BLaER1 treated with 17β-estradiol and CSF1 and Interleukin-3, amounts not matched to agents 10 nM and 100 nM (cell line): ENCODE measurements at regions not wholly inside any gene's neighbourhood (a gene's known extent, or its start where the extent isn't known, plus 50 kb on each side); places are given as distances from the start of the nearest gene placed in this dataset.

Source experiments
- H3K27ac ChIP-seq, 11 experiments: shearing (Covaris generic); formaldehyde crosslinking; 2 replicates each; pipeline ENCODE4 v1.8.1; 2022
- H3K27me3 ChIP-seq, 11 experiments: shearing (Covaris generic); formaldehyde crosslinking; 2 replicates each; pipeline ENCODE4 v1.8.1; 2022
- H3K36me3 ChIP-seq, 11 experiments: shearing (Covaris generic); formaldehyde crosslinking; 2 replicates each; pipeline ENCODE4 v1.8.1; 2022
- H3K4me1 ChIP-seq, 10 experiments: shearing (Covaris generic); formaldehyde crosslinking; 2 replicates each; pipeline ENCODE4 v1.8.1; 2022
- H3K4me2 ChIP-seq, 11 experiments: shearing (Covaris generic); formaldehyde crosslinking; 2 replicates each; pipeline ENCODE4 v1.8.1; 2022
- H3K4me3 ChIP-seq, 10 experiments: shearing (Covaris generic); formaldehyde crosslinking; 2 replicates each; pipeline ENCODE4 v1.8.1; 2022
- H3K9ac ChIP-seq, 11 experiments: shearing (Covaris generic); formaldehyde crosslinking; 2 replicates each; pipeline ENCODE4 v1.8.1; 2022
- H3K9me3 ChIP-seq, 11 experiments: shearing (Covaris generic); formaldehyde crosslinking; replicated peaks in 1 of 11; 2 replicates each; pipeline ENCODE4 v1.8.1; 2022
- H4K20me1 ChIP-seq, 11 experiments: shearing (Covaris generic); formaldehyde crosslinking; 2 replicates each; pipeline ENCODE4 v1.8.1; 2022
- Cebpa-rat ChIP-seq, 11 experiments: shearing (Covaris generic); IDR thresholded peaks; 2 replicates each; pipeline ENCODE4 v1.8.1; 2022

GRCh38 chr3:127064391-127065137 lies 81.6 kb downstream of the PLXNA1 start:
- Histone ChIP-seq H3K27me3 (peaks cover 48 to 67% (median 56%) of the 10 kb centered on the region in 11 experiments), H3K27ac (no peak overlapping the region), H4K20me1 (peaks cover 0 to 49% (median 29%) of the 10 kb centered on the region in 11 experiments; a peak in 17 of 22 replicates), H3K4me3 (no peak overlapping the region), H3K4me1 (peaks cover 0 to 7% (median 0%) of the 10 kb centered on the region in 10 experiments; a peak in 2 of 20 replicates), H3K9ac (no peak overlapping the region), H3K9me3 (peaks cover 0 to 3% (median 0%) of the 10 kb centered on the region in 11 experiments; a peak in 4 of 22 replicates), H3K4me2 (peak overlapping the region in 2 of 11 experiments; percentile 5 to 28; a peak in 2 of 22 replicates), H3K36me3 (no peaks in the 10 kb centered on the region)
- no peak for TF ChIP-seq Cebpa-rat (IDR thresholded peaks at IDR 0.05)

- Histone ChIP-seq H3K27me3 (peaks cover 53 to 72% (median 61%) of the 10 kb centered on the region in 11 experiments), H3K27ac (no peak overlapping the region), H3K4me1 (peaks cover 0 to 7% (median 0%) of the 10 kb centered on the region in 10 experiments; a peak in 2 of 20 replicates), H3K4me3 (no peak overlapping the region), H4K20me1 (peaks cover 0 to 54% (median 34%) of the 10 kb centered on the region in 11 experiments; a peak in 17 of 22 replicates), H3K9me3 (no peaks in the 10 kb centered on the region), H3K9ac (no peak overlapping the region), H3K36me3 (no peaks in the 10 kb centered on the region), H3K4me2 (peak overlapping the region in 2 of 11 experiments; percentile 5 to 28; a peak in 1 of 22 replicates)
- TF ChIP-seq Cebpa-rat (IDR thresholded peaks at IDR 0.05), result no peak
Measured at GRCh38 chr3:127065138-127065427, 82.2 kb downstream of the PLXNA1 start.

GRCh38 chr3:127065561-127066290 lies 82.8 kb downstream of the PLXNA1 start:
- Histone ChIP-seq H3K4me1 (peaks cover 0 to 7% (median 0%) of the 10 kb centered on the region in 10 experiments; a peak in 2 of 20 replicates), H3K9ac (no peak overlapping the region), H3K36me3 (no peaks in the 10 kb centered on the region), H3K4me2 (no peak overlapping the region), H3K4me3 (no peak overlapping the region), H4K20me1 (peaks cover 0 to 61% (median 40%) of the 10 kb centered on the region in 11 experiments; a peak in 17 of 22 replicates), H3K9me3 (no peaks in the 10 kb centered on the region), H3K27ac (no peak overlapping the region), H3K27me3 (peaks cover 60 to 79% (median 68%) of the 10 kb centered on the region in 11 experiments)
- TF ChIP-seq Cebpa-rat (IDR thresholded peaks at IDR 0.05), result no peak

- H3K4me2 ChIP-seq, result no peak overlapping the region
Measured at GRCh38 chr3:127066635-127067034, 83.7 kb downstream of the PLXNA1 start.

GRCh38 chr3:127067116-127067910 lies 84.4 kb downstream of the PLXNA1 start:
- H3K27ac ChIP-seq, result no peak overlapping the region
- peaks cover 0 to 77% (median 56%) of the 10 kb centered on the region in 11 experiments; a peak in 17 of 22 replicates for H4K20me1 ChIP-seq
- no peaks in the 10 kb centered on the region for H3K9me3 ChIP-seq
- no peak overlapping the region for H3K9ac ChIP-seq
- no peak for TF ChIP-seq Cebpa-rat (IDR thresholded peaks at IDR 0.05)
- no peak overlapping the region for H3K4me2 ChIP-seq
- H3K4me3 ChIP-seq, result no peak overlapping the region
- H3K27me3 ChIP-seq, result peaks cover 75 to 95% (median 83%) of the 10 kb centered on the region in 11 experiments
- peaks cover 0 to 7% (median 0%) of the 10 kb centered on the region in 10 experiments; a peak in 2 of 20 replicates for H3K4me1 ChIP-seq
- no peaks in the 10 kb centered on the region for H3K36me3 ChIP-seq

More at GRCh38 chr3:127066635-127067034, 83.7 kb downstream of the PLXNA1 start:
- Histone ChIP-seq H4K20me1 (peaks cover 0 to 70% (median 49%) of the 10 kb centered on the region in 11 experiments; a peak in 17 of 22 replicates), H3K4me1 (peaks cover 0 to 7% (median 0%) of the 10 kb centered on the region in 10 experiments; a peak in 2 of 20 replicates), H3K9me3 (no peaks in the 10 kb centered on the region), H3K27ac (no peak overlapping the region), H3K36me3 (no peaks in the 10 kb centered on the region), H3K27me3 (peaks cover 69 to 88% (median 77%) of the 10 kb centered on the region in 11 experiments), H3K4me3 (no peak overlapping the region), H3K9ac (no peak overlapping the region)
- TF ChIP-seq Cebpa-rat (IDR thresholded peaks at IDR 0.05), result no peak

- Histone ChIP-seq H3K27me3 (peaks cover 85 to 97% (median 92%) of the 10 kb centered on the region in 11 experiments), H3K9me3 (no peaks in the 10 kb centered on the region), H3K4me2 (no peak overlapping the region), H3K27ac (no peak overlapping the region), H3K9ac (no peak overlapping the region), H4K20me1 (peaks cover 0 to 81% (median 66%) of the 10 kb centered on the region in 11 experiments; a peak in 17 of 22 replicates), H3K4me3 (no peak overlapping the region), H3K4me1 (peaks cover 0 to 7% (median 0%) of the 10 kb centered on the region in 10 experiments; a peak in 2 of 20 replicates), H3K36me3 (no peaks in the 10 kb centered on the region)
- TF ChIP-seq Cebpa-rat (IDR thresholded peaks at IDR 0.05), result no peak
Measured at GRCh38 chr3:127068111-127068810, 85.3 kb downstream of the PLXNA1 start.

- H3K9ac ChIP-seq, result no peak overlapping the region
- no peak overlapping the region for H3K4me2 ChIP-seq
- no peak overlapping the region for H3K4me3 ChIP-seq
- TF ChIP-seq Cebpa-rat (IDR thresholded peaks at IDR 0.05), result no peak
- no peaks in the 10 kb centered on the region for H3K9me3 ChIP-seq
- H3K36me3 ChIP-seq, result no peaks in the 10 kb centered on the region
- peaks cover 91 to 100% (median 98%) of the 10 kb centered on the region in 11 experiments for H3K27me3 ChIP-seq
- H3K27ac ChIP-seq, result no peak overlapping the region
- peaks cover 0 to 88% (median 72%) of the 10 kb centered on the region in 11 experiments; a peak in 17 of 22 replicates for H4K20me1 ChIP-seq
- H3K4me1 ChIP-seq, result peaks cover under 1 to 7% (median 2%) of the 10 kb centered on the region in 10 experiments; a peak in 13 of 20 replicates
Measured at GRCh38 chr3:127068871-127069270, 86.0 kb downstream of the PLXNA1 start.
